B cell (primary cell): ENCODE measurements at regions not wholly inside any gene's neighbourhood (a gene's known extent, or its start where the extent isn't known, plus 50 kb on each side); places are given as distances from the start of the nearest gene placed in this dataset.

Experiments used
- EZH2 ChIP-seq: IDR thresholded peaks from 2 replicates; pipeline ENCODE4 v1.6.1; 2012; ENCODE audit warnings: borderline replicate concordance, low read depth, mild to moderate bottlenecking, moderate library complexity, low read length; ENCODE audit not compliant: insufficient read depth, poor library complexity, severe bottlenecking
- TF ChIP-seq, protein P1 (sequence below): fragments of 200-600 bp; IDR thresholded peaks from one replicate; pipeline ENCODE4 v1.8.0; 2022; ENCODE audit warnings: antibody characterized with exemption, mild to moderate bottlenecking

DNA sequence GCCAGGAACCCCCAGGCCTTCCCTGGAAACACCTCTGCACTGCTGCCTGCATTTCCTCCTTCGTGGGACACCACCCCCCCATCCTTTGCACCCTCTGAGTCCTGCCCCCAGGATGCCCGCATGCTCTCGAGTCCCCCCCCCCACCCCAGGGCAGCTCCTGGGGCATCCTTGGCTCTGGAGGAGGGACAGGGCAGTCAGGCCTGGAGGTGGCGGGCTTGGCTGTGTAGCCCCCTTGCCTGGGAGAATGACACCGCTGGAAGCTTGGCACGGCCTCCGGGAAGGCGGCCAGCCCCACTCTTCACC, 98.9 kb upstream of the GSE1 start:
- TF ChIP-seq, protein P1, sequence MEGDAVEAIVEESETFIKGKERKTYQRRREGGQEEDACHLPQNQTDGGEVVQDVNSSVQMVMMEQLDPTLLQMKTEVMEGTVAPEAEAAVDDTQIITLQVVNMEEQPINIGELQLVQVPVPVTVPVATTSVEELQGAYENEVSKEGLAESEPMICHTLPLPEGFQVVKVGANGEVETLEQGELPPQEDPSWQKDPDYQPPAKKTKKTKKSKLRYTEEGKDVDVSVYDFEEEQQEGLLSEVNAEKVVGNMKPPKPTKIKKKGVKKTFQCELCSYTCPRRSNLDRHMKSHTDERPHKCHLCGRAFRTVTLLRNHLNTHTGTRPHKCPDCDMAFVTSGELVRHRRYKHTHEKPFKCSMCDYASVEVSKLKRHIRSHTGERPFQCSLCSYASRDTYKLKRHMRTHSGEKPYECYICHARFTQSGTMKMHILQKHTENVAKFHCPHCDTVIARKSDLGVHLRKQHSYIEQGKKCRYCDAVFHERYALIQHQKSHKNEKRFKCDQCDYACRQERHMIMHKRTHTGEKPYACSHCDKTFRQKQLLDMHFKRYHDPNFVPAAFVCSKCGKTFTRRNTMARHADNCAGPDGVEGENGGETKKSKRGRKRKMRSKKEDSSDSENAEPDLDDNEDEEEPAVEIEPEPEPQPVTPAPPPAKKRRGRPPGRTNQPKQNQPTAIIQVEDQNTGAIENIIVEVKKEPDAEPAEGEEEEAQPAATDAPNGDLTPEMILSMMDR = no peak
- no peak for TF ChIP-seq EZH2
